H7 (cell line): ENCODE measurements at regions not wholly inside any gene's neighbourhood (a gene's known extent, or its start where the extent isn't known, plus 50 kb on each side); places are given as distances from the start of the nearest gene placed in this dataset.

Source experiments
- DNase-seq: peaks from one replicate; pipeline ENCODE4 v3.0.0; 2012
- H3K27me3 ChIP-seq: 2 replicates; pipeline ENCODE4 v1.6.0; 2011; ENCODE audit warnings: mild to moderate bottlenecking, low read length; ENCODE audit not compliant: control insufficient read depth, insufficient read depth
- H3K36me3 ChIP-seq: replicated peaks from 2 replicates; pipeline ENCODE4 v1.5.1; 2011; ENCODE audit warnings: low read length; ENCODE audit not compliant: control insufficient read depth, insufficient read depth
- H3K4me3 ChIP-seq: 2 replicates; pipeline ENCODE4 v1.5.1; 2011; ENCODE audit warnings: low read depth, mild to moderate bottlenecking, control low read depth, low read length, moderate library complexity; ENCODE audit not compliant: insufficient read depth

GRCh38 chr17:79533116-79533515 is 77.7 kb downstream of the RBFOX3 start:
- Histone ChIP-seq H3K36me3 (no peaks in the 10 kb centered on the region), H3K4me3 (no peak overlapping the region), H3K27me3 (no peaks in the 10 kb centered on the region)
- DNase-seq, result no peak

GRCh38 chr17:79532107-79532790 is 78.6 kb downstream of the RBFOX3 start:
- Histone ChIP-seq H3K27me3 (no peaks in the 10 kb centered on the region), H3K4me3 (no peak overlapping the region), H3K36me3 (no peaks in the 10 kb centered on the region)
- no peak for DNase-seq

GRCh38 chr17:79531191-79532095 is 79.4 kb downstream of the RBFOX3 start:
- Histone ChIP-seq H3K4me3 (no peak overlapping the region), H3K36me3 (no peaks in the 10 kb centered on the region), H3K27me3 (no peaks in the 10 kb centered on the region)
- no peak for DNase-seq

- Histone ChIP-seq H3K4me3 (no peak overlapping the region), H3K27me3 (no peaks in the 10 kb centered on the region), H3K36me3 (no peaks in the 10 kb centered on the region)
- DNase-seq, result no peak
These were observed 80.3 kb downstream of the RBFOX3 start for GRCh38 chr17:79530361-79531105.

GRCh38 chr17:79529661-79530081 is 81.2 kb downstream of the RBFOX3 start:
- H3K4me3 ChIP-seq, result no peak overlapping the region
- DNase-seq, result no peak
- H3K27me3 ChIP-seq, result no peaks in the 10 kb centered on the region
- H3K36me3 ChIP-seq, result no peaks in the 10 kb centered on the region

GRCh38 chr17:79528592-79529125 is 82.2 kb downstream of the RBFOX3 start:
- no peaks in the 10 kb centered on the region for H3K36me3 ChIP-seq
- DNase-seq, result no peak
- no peak overlapping the region for H3K4me3 ChIP-seq
- no peaks in the 10 kb centered on the region for H3K27me3 ChIP-seq

GRCh38 chr17:79527306-79527705 is 83.5 kb downstream of the RBFOX3 start:
- no peak for DNase-seq
- Histone ChIP-seq H3K36me3 (no peaks in the 10 kb centered on the region), H3K27me3 (no peaks in the 10 kb centered on the region), H3K4me3 (no peak overlapping the region)

GRCh38 chr17:79525793-79526677 is 84.8 kb downstream of the RBFOX3 start:
- H3K27me3 ChIP-seq, result no peaks in the 10 kb centered on the region
- no peaks in the 10 kb centered on the region for H3K36me3 ChIP-seq
- H3K4me3 ChIP-seq, result no peak overlapping the region
- no peak for DNase-seq

GRCh38 chr17:79524213-79525187 is 86.4 kb downstream of the RBFOX3 start:
- H3K36me3 ChIP-seq, result no peaks in the 10 kb centered on the region
- no peak for DNase-seq
- H3K4me3 ChIP-seq, result no peak overlapping the region
- no peaks in the 10 kb centered on the region for H3K27me3 ChIP-seq

- no peaks in the 10 kb centered on the region for H3K27me3 ChIP-seq
- H3K36me3 ChIP-seq, result no peaks in the 10 kb centered on the region
- DNase-seq, result no peak
These were observed 88.4 kb downstream of the RBFOX3 start for GRCh38 chr17:79522414-79522813.

GRCh38 chr17:79521225-79521624 is 89.6 kb downstream of the RBFOX3 start:
- Histone ChIP-seq H3K4me3 (no peak overlapping the region), H3K27me3 (no peaks in the 10 kb centered on the region), H3K36me3 (no peaks in the 10 kb centered on the region)
- DNase-seq, result no peak

More at GRCh38 chr17:79522414-79522813, 88.4 kb downstream of the RBFOX3 start:
- H3K4me3 ChIP-seq, result no peak overlapping the region

- no peak for DNase-seq
- no peak overlapping the region for H3K4me3 ChIP-seq
- no peaks in the 10 kb centered on the region for H3K27me3 ChIP-seq
- H3K36me3 ChIP-seq, result no peaks in the 10 kb centered on the region
These were observed 90.4 kb downstream of the RBFOX3 start for GRCh38 chr17:79520167-79521165.
